Skeletal muscle satellite cell (primary cell): ENCODE measurements at regions not wholly inside any gene's neighbourhood (a gene's known extent, or its start where the extent isn't known, plus 50 kb on each side); places are given as distances from the start of the nearest gene placed in this dataset.

Source experiments
- H3K27me3 ChIP-seq: 2 replicates; pipeline ENCODE4 v1.7.0; 2013; ENCODE audit warnings: low read length; ENCODE audit not compliant: control insufficient read depth, insufficient read depth
- H3K36me3 ChIP-seq: 2 replicates; pipeline ENCODE4 v1.7.0; 2013; ENCODE audit warnings: mild to moderate bottlenecking, control low read depth, low read length; ENCODE audit not compliant: insufficient read depth
- H3K4me1 ChIP-seq: 2 replicates; pipeline ENCODE4 v1.7.0; 2013; ENCODE audit warnings: low read length; ENCODE audit not compliant: control insufficient read depth, insufficient read depth
- H3K4me2 ChIP-seq: 2 replicates; pipeline ENCODE4 v1.7.0; 2013; ENCODE audit warnings: mild to moderate bottlenecking, low read length
- H3K4me3 ChIP-seq: 2 replicates; pipeline ENCODE4 v1.7.0; 2013; ENCODE audit warnings: low read length
- H3K9ac ChIP-seq: 2 replicates; pipeline ENCODE4 v1.7.0; 2013; ENCODE audit warnings: mild to moderate bottlenecking, low read depth, low read length, moderate library complexity
- H3K9me3 ChIP-seq: replicated peaks from 2 replicates; pipeline ENCODE4 v1.7.0; 2013; ENCODE audit warnings: mild to moderate bottlenecking, control low read depth, low read length

GRCh38 chr7:25822823-25823222 lies 329.2 kb upstream of the NFE2L3 start:
- H3K9me3 ChIP-seq = no peaks in the 10 kb centered on the region

GRCh38 chr7:25823571-25823970 lies 328.4 kb upstream of the NFE2L3 start:
- Histone ChIP-seq H3K4me3 (no peak overlapping the region), H3K27me3 (peaks cover 8% of the 10 kb centered on the region), H3K4me2 (no peak overlapping the region)

More at GRCh38 chr7:25822823-25823222, 329.2 kb upstream of the NFE2L3 start:
- peaks cover 8% of the 10 kb centered on the region for H3K27me3 ChIP-seq
- H3K4me1 ChIP-seq = no peaks in the 10 kb centered on the region
- H3K9ac ChIP-seq = no peak overlapping the region
- no peak overlapping the region for H3K4me3 ChIP-seq
- no peaks in the 10 kb centered on the region for H3K36me3 ChIP-seq
- H3K4me2 ChIP-seq = no peak overlapping the region

GRCh38 chr7:25828468-25828867 lies 323.5 kb upstream of the NFE2L3 start:
- no peaks in the 10 kb centered on the region for H3K4me1 ChIP-seq
- H3K9ac ChIP-seq = no peak overlapping the region
- peaks cover 5% of the 10 kb centered on the region for H3K27me3 ChIP-seq
- H3K4me3 ChIP-seq = no peak overlapping the region
- no peak overlapping the region for H3K4me2 ChIP-seq
- H3K36me3 ChIP-seq = no peaks in the 10 kb centered on the region
- H3K9me3 ChIP-seq = no peaks in the 10 kb centered on the region

More at GRCh38 chr7:25823571-25823970, 328.4 kb upstream of the NFE2L3 start:
- H3K9me3 ChIP-seq = no peaks in the 10 kb centered on the region
- no peak overlapping the region for H3K9ac ChIP-seq
- H3K36me3 ChIP-seq = no peaks in the 10 kb centered on the region
- H3K4me1 ChIP-seq = no peaks in the 10 kb centered on the region

GRCh38 chr7:25829663-25830062 lies 322.3 kb upstream of the NFE2L3 start:
- no peaks in the 10 kb centered on the region for H3K9me3 ChIP-seq
- H3K9ac ChIP-seq = no peak overlapping the region
- no peak overlapping the region for H3K4me3 ChIP-seq
- H3K4me2 ChIP-seq = no peak overlapping the region
- no peaks in the 10 kb centered on the region for H3K27me3 ChIP-seq
- H3K36me3 ChIP-seq = no peaks in the 10 kb centered on the region
- H3K4me1 ChIP-seq = peaks cover under 1% of the 10 kb centered on the region

- Histone ChIP-seq H3K27me3 (no peaks in the 10 kb centered on the region), H3K4me2 (no peak overlapping the region), H3K4me3 (no peak overlapping the region), H3K9me3 (no peaks in the 10 kb centered on the region), H3K36me3 (no peaks in the 10 kb centered on the region), H3K4me1 (peaks cover 5% of the 10 kb centered on the region), H3K9ac (no peak overlapping the region)
These were observed 321.8 kb upstream of the NFE2L3 start for GRCh38 chr7:25830215-25830614.

- Histone ChIP-seq H3K4me1 (peaks cover 5% of the 10 kb centered on the region), H3K4me2 (no peak overlapping the region), H3K9me3 (no peaks in the 10 kb centered on the region), H3K36me3 (no peaks in the 10 kb centered on the region), H3K4me3 (no peak overlapping the region), H3K9ac (no peak overlapping the region), H3K27me3 (no peaks in the 10 kb centered on the region)
These were observed 320.8 kb upstream of the NFE2L3 start for GRCh38 chr7:25831062-25831691.

GRCh38 chr7:25831831-25832411 lies 320.1 kb upstream of the NFE2L3 start:
- Histone ChIP-seq H3K36me3 (no peaks in the 10 kb centered on the region), H3K4me3 (no peak overlapping the region), H3K4me2 (no peak overlapping the region)

GRCh38 chr7:25832456-25832855 lies 319.5 kb upstream of the NFE2L3 start:
- Histone ChIP-seq H3K36me3 (no peaks in the 10 kb centered on the region), H3K27me3 (no peaks in the 10 kb centered on the region), H3K4me3 (no peak overlapping the region), H3K4me2 (no peak overlapping the region), H3K9me3 (no peaks in the 10 kb centered on the region), H3K4me1 (peaks cover 5% of the 10 kb centered on the region), H3K9ac (no peak overlapping the region)

More at GRCh38 chr7:25831831-25832411, 320.1 kb upstream of the NFE2L3 start:
- peaks cover 5% of the 10 kb centered on the region for H3K4me1 ChIP-seq
- H3K9me3 ChIP-seq = no peaks in the 10 kb centered on the region
- no peaks in the 10 kb centered on the region for H3K27me3 ChIP-seq
- no peak overlapping the region for H3K9ac ChIP-seq

- H3K4me2 ChIP-seq = no peak overlapping the region
- no peak overlapping the region for H3K9ac ChIP-seq
- H3K9me3 ChIP-seq = no peaks in the 10 kb centered on the region
- H3K36me3 ChIP-seq = no peaks in the 10 kb centered on the region
- peaks cover 5% of the 10 kb centered on the region for H3K4me1 ChIP-seq
- H3K4me3 ChIP-seq = no peak overlapping the region
- H3K27me3 ChIP-seq = no peaks in the 10 kb centered on the region
These were observed 319.1 kb upstream of the NFE2L3 start for GRCh38 chr7:25832929-25833328.

GRCh38 chr7:25834050-25834449 lies 317.9 kb upstream of the NFE2L3 start:
- no peaks in the 10 kb centered on the region for H3K36me3 ChIP-seq

GRCh38 chr7:25835197-25835596 lies 316.8 kb upstream of the NFE2L3 start:
- peak overlapping the region; percentile 14 for H3K4me2 ChIP-seq
- H3K9me3 ChIP-seq = no peaks in the 10 kb centered on the region
- no peaks in the 10 kb centered on the region for H3K27me3 ChIP-seq
- H3K4me1 ChIP-seq = peaks cover 5% of the 10 kb centered on the region
- H3K36me3 ChIP-seq = no peaks in the 10 kb centered on the region
- no peak overlapping the region for H3K4me3 ChIP-seq
- no peak overlapping the region for H3K9ac ChIP-seq

More at GRCh38 chr7:25834050-25834449, 317.9 kb upstream of the NFE2L3 start:
- no peak overlapping the region for H3K4me3 ChIP-seq
- H3K9ac ChIP-seq = no peak overlapping the region
- H3K27me3 ChIP-seq = no peaks in the 10 kb centered on the region
- peaks cover 5% of the 10 kb centered on the region for H3K4me1 ChIP-seq
- no peak overlapping the region for H3K4me2 ChIP-seq
- H3K9me3 ChIP-seq = no peaks in the 10 kb centered on the region
